ENCODE measurements at regions not wholly inside any gene's neighbourhood (a gene's known extent, or its start where the extent isn't known, plus 50 kb on each side); places are given as distances from the start of the nearest gene placed in this dataset.
"Not testable (repeated sequence)": the region's sequence is repeated elsewhere in the genome, so short reads cannot be mapped to it uniquely, and the experiment has no call there.

DNA sequence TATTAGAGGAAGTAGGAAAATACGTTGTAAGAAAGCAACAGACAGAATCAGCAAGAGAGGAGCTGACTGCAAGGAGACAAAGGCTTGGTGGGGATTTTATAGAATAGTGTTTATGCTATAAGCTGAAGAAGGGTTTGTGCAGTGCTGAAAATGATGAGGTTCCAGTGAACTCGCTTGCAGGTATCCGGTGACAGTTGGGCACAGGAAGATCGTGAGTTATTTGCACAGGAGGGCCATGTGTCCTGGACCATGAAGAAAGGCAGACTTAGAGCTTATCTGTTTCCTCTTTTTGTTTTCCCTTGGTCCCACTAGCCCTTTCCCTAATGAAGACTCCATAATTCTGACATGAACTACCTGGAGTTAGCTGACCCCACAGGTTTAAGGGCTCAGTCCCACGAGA is 61.4 kb downstream of the NXNL2 start:
- no peak for DNase-seq

DNA sequence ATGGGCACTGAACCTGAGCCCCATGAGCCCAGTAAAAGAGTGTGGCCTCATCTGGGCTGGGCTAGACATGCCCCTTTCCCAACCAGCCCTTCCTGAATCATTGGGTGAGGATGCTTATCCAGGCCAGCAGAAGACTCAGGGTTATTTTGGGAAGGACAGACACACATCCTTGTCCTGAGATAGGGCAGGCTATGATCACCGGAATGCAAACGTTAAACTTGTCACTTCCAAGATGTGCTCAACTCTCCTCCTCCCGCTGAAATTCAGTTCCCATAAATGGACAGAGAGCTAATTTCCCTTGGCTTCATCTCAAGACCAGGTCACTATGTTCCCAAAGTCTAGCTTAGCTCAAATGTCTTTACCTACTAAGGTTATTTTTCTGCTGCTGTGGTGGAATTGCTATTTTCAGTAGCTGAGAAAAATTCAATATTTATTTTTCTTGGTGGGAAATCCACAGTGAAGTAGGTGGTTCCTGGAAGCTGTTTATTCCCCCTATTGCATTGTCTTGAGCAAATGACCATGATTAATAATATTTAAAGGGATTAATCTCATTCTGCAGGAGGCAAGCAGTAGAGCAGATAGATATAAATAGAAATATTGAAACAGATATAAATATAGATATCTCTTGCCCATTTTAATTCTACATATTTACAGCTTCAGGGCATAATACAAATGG is 70.0 kb downstream of the NXNL2 start:
- DNase-seq: no peak

DNA sequence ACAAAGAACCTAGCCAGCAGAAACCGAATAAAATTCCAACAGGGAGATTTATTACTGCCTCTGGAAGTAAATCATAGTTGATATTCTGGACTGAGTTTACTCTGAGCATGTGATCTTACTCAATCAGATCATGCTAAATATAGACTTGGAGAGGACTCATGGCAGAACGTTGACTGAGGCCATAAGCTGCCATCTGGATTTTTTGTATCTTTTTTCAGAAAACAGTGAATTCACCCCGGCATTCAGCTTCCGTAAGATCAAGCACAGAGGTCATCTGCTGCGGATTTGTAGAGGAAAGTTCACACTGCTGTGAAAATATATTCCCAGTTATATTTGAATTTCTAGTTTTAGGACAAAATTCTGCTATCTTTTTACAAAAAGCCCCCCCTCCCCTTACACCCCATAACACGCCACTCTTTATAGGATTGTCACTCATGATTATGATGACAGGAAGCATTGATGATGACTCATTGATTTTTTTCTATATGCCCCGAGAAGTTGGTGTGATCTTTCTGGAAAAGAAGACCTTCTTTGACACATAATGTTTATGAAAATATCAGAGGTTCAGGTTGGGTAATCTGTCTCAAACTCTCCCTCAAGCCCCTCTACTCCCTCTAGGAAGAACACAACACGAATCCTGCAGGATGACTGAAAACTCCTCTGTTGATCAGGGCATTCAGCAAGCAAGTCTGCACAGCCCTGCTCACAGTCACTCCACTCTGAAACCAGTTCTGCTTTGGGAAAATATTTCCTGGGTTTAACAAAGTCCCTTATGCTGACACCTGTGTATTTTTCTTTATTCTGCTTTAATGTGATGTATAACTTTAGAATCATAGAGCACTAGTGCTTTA is 70.8 kb downstream of the NXNL2 start:
- no peak for DNase-seq

DNA sequence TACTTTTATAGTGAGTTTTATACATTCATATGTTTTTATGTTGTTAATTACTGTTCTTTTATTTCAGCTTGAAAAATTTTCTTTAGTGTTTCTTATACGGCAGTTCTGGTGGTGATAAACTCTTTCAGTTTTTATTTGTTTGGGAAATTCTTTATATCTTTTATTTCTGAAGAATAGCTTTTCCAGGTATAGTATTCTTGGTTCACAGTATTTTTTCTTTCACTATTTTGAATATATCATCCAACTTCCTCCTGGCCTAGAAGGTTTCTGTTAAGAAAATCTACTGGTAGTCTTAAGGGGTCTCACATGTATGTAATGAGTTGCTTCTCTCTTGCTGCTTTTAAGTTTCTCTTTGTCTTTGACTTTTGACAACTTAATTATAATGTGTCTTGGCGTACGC is 79.4 kb downstream of the NXNL2 start:
- DNase-seq: no peak

DNA sequence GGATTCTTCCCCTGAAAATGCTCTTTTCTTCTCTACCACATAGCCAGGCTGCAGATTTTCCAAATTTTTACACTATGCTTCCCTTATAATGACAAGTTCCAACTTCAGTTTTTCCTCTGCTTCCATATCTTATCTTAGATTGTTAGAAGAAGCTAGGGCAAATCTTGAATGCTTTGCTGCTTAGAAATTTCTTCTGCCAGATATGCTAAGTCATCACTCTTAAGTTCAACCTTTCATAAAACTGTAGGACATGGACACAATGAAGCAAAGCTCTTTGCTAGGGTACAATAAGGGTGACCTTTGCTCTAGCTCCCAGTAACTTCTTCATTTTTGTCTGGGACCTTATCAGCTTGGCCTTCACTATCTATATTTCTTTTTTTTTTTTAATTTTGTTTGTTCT is 88.7 kb downstream of the NXNL2 start:
- DNase-seq: no peak

DNA sequence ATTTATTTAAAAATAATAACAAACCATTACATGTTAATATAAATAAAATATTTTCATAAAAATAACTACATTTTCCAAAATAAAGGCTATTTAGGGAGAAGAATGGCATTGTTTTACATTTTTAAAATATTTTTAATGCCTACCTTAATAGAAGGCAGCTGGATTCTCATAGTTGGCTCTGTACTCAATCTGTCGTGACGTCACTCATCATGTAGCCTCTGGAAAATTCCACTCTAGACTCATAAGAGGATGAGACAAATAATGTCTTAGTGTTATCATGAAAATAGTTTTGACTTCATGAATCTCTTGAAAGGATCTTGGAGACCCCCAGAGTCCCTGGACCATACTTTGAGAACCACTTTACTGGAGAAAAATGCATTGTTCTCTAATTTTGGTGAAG is 93.1 kb downstream of the NXNL2 start:
- no peak for DNase-seq

DNA sequence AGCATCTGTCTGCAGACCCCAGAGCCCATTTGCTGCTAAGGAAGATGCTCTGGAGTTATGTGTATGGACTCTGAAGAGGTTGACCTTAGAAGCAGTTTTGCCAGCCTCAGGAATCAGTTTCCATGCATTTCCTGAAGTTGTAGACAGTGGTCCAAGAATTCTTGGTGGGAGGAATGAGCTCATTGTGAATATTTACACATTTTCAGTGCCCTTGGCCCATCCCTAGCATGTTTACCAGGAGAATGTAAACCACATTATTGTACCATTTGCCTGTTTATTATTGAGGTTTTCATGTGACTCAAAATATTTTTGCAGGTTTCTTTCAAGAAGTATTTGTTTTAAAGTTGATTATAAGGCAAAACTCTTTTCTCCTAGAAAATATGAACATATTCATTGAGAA is 93.8 kb downstream of the NXNL2 start:
- DNase-seq: no peak

DNA sequence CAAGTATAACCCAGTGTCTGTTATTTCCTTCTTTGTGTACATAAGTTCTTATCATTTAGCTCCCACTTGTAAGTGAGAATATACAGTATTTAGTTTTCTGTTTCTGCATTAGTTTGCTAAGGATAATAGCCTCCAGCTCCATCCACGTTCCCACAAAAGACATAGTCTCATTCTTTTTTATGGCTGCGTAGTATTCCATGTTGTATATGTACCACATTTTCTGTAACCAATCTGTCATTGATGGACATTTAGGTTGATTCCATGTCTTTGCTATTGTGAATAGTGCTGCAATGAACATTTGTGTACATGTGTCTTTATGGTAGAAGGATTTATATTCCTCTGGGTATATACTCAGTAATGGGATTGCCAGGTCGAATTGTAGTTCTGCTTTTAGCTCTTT is 95.6 kb downstream of the NXNL2 start:
- DNase-seq: not testable (repeated sequence)

DNA sequence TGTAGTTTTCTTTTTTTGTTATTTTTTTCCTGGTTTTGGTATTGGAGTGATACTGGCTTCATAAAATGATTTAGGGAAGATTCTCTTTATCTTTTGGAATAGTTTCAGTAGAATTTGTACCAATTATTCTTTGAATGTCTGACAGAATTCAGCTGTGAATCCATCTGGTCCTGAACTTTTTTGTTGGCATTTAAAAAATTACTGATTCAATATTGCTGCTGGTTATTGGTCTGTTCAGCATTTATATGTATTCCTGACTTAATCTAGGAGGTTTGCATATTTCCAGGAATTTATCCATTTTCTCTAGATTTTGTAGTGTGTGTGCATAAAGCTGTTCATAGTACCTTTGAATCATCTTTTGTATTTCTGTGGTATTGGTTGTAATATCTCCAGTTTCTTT is 100.2 kb downstream of the NXNL2 start:
- no peak for DNase-seq

DNA sequence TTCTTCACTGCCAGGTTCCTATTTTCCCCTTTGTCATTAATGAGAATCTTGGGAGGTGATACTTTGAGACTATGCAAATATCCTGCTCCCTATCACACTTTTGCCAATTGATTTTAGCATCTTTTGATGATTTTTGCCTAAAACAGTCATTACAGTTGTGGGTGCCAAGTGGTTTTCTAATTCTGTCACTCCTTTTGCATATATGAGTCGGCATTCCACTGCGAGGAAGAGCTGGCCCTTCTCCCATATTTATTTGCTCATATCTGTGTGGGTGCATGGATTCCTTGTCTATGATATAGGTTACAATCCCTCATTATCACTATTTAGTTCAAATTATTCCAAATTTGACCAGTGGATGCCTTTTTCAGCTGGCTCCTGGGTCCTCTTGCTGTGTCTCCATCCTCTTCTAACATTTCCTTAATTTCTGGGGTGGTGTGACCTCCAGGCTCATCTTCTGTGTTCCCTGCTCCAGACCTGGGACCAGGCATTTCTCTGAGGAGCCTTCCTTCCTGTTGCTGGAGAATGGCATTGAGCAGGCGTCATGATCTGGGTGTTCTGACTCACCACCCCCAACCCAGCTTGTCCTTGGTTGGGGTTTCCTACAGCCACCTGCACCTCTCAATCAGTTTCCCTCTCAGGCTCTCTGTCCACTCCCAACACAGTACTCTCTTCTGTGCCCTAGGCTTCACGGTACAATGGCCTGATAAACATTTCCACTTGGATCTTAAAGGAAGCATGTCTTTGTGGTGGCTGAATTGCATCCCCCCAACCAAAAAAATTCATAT is 106.7 kb downstream of the NXNL2 start:
- DNase-seq: no peak

DNA sequence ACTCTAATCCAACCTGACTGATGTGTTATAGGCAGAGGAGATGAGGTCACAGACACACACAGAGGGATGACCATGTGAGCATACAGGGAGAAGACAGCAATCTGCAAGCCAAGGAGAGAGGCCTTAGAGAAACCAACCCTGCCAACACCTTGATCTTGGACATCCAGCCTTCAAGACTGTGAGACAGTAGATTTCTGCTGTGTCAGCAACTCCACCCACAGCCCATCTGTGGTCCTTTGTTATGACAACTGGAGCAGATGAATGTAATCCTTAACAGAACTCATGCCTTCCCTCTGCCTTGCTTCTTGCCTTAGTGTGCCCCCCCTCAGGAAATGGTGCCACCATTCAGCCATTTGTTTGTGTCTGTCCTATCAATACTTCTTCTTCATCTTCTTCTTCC is 107.4 kb downstream of the NXNL2 start:
- no peak for DNase-seq

DNA sequence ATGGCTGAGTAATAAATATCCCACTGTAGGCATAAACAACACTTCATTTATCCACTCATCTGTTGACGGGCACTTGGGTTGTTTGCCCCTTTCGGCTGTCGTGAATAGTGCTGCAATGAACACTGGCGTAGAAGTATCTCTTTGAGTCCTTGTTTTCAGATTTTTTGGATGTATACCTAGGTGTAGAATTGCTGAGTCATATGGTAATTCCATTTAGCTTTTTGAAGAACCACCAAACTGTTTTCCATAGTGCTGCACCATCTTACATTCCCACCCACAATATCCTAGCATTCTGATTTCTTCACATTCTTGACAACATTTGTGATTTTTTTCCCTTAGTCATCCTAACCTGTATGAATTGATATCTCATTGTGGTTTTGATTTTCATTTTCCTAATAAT is 109.0 kb downstream of the NXNL2 start:
- no peak for DNase-seq

DNA sequence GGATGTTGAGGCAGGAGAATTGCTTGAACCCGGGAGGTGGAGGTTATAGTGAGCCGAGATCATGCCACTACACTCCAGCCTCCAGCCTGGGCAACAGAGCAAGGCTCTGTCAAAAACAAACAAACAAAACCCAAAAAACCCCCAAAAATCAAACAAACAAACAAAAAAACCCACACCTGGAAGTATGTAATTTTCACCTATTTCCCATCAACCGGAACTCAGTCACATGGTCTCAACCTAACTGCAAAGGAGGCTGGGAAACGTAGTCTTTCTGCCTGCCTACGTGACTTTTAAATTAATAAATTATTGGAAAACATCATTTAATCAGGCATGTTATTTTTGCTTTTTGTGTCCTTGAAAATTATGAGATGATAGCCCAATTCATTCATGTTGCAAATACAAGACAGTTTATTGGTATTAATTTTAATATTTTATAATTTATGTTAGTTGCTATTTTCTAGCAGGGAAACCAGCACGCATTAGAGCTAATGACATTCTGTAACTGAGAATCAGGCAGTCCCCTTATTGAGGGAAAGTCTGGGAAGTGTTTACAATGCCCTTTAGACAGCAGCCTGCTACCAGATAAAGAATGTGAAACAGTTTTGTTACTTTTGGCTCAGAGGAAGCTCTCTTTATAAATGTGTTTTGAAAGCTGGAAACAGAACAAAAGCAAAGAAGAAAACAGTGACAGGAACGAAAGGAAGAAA is 110.3 kb downstream of the NXNL2 start:
- DNase-seq: no peak

DNA sequence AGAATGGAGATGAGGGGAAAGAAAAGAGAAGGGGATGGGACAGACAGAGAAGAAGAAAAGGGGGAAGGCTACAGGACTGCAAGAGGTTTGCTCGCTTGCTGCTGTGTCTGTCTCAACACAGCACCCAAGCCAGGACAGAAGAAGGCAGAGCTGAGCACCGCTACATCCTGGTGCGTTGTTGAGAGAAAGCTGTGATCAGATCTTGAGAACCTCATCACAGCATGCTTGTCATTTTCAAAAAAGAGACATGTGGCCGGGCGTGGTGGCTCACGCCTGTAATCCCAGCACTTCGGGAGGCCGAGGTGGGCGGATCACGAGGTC is 110.9 kb downstream of the NXNL2 start:
- DNase-seq: no peak

DNA sequence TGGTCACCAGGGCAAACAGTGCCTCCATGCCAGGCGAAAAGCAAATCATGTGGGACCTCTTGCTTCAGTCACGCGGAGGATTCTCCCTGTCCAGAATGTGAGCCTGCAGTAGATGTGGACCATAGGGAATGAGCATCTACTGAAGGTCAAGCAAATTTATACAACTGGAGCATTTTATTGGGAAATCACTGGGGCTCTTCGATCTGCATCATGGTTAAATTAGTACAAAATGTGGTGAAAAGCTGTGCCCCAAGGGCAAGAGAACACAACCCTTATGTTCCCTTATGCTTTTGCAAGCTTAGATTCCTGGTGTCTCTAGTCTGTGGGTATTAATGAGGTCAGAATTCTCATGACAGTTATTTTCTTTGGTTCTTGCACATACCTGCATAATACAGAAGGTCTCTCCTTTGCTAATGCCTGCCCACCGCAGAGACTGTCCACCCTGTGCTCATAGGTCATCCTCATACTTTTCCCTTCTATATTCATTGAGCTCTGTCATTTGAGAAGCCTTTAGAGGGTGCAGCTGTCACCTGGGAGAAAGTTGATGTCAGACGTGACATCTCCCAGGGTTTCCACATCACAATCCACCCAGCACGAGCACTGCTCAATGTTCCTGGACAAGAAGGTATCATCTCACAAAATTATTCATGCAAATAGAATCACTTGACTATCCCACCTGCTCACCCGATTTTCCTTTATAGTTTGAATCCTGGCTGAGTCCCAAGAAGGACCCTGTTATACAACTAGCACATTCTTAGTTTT is 111.7 kb downstream of the NXNL2 start:
- DNase-seq: no peak

DNA sequence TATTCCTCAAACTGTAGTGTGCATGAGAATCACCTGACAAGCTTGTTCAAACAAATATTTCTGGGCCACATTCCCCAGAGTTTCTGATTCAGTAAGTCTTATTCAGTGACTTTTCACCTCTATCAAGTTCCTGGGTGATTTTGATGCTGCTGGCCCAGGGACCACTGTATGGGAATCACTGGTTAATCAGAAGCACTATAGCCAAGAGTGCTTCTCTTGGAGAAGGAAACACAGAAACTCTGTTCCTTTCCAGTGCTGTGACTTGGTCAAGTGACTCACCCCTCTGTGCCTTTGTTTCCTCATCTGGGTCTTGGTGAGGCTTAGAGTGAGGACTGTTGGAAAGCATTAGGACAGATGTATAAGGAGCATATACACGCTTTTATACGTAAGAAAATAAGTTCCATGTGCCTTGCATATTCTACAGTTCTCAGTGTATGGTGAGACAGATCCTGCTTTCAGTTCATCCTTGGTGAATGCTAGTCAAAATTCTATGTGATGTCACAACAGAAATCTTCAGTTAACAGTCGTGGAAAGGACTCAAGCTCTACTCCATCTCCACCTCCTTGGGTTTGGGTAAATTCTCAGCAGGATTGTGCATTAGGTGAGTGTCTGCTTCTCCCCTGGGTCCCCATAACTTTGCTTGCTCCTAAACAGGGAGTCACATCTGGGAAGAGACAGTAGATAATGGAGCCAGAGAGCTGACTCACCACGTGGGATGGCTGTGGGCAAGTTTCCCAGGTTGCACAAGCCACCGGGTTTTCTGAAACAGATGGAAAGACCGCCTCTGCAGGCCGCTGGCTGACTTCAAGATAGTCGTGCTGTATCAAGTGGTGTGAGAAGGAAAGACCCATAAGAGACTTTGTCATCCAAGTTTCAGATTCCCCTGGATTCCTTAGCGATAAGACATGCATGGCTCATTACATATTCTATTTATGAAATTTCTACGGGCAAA is 117.0 kb downstream of the NXNL2 start:
- no peak for DNase-seq

DNA sequence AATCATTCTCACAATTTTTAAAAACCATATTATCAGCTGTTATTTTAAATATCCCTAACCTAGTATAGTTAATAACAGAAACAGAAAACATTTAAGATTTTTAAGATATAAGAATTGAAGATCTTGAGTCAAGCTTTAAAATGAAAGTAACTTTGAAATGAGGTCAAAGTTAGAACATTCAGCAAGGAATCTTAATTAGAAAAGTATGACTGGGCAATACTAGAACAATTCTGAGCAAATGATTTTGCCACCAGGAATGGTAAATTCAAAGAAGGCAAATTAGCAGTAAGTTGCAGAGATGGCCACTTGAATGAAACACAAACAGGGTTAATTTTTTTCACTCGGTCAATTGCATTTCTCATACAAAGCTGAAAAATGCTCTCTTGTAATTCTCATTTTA is 117.9 kb downstream of the NXNL2 start:
- no peak for DNase-seq

DNA sequence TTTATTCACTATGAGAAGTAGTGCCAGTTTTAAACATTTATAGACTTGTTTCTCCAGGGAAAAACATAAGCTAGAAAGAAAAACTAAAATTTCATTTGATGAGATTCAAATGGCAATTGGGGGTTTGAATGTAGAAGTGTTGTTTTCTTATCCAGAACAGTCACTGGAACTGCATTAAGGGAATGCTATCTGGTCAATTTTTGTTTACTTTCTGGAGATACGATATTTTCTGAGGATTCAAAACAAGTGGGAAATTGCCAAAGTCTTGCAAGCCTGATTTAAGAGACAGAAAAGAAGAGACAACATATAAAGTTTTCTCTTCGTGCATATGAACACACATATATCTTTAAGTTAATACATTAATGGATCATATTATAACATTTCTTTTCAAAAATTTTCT is 118.4 kb downstream of the NXNL2 start:
- no peak for DNase-seq

DNA sequence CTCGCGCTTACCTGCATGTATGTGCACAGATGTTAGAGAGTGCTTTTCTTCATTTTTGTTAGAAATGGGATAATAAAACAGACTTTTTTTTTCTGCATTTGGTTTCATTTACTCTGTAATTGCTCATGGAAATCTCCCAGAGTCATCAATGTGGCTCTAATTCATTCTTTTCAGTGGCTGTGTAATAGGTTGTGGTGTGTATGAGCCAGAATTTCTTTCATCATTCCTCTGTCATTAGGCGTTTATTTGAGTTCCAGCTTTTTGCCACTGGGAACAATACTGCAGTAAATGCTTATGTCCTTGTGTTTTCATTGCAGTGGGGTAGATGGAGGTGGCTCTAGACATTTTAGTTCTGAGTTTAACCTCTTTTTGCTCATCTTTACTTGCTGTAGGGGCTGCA is 118.9 kb downstream of the NXNL2 start:
- DNase-seq: no peak

DNA sequence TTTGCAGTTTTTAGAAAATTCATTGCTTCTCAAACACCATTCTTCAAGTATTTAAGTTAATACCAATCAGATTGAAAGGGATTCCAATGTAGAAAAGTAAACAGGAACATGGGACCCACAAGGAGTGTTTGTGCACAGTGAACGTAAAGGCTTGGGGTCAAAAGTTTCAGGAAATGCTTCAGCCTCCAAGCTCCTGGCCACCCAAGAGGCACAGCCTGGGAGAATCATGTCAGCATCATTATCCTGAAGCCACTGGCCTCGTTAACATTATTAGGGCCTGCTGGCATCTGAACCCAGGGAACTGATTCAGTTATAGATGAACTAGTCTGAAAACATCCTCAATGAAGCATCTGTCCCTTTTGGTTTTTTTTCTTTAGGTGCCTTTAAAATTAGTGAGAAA is 122.9 kb downstream of the NXNL2 start:
- DNase-seq: no peak

DNA sequence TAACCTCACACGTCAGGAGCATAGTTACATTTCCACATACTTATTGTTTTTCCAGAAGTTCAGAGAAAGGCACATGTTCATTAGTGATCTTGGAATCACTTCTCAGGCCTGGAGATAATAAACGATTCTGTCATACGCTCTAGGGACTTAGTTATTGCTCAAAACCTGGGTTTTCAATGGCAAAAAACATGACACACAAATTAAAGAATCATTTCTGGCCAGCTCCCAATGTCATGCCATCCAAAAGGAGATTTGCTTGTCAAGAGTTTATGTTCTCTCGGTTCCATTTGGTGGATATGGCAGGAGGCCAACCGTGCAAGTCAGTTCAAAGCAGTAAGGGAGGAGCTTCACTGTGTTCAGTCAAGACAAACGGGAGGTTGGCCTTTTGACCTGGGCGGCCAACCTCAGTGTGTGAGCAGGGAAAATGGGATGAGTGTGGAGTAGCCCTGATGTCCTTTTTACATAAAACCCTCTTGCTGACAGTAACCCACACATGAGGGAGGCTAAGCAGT is 123.4 kb downstream of the NXNL2 start:
- DNase-seq: no peak

All from hematopoietic multipotent progenitor cell treated with erythropoietin and hydrocortisone succinate and interleukin-3 and kit ligand, for 6 days (in vitro differentiated cells).